GM12878 (cell line): ENCODE measurements at regions not wholly inside any gene's neighbourhood (a gene's known extent, or its start where the extent isn't known, plus 50 kb on each side); places are given as distances from the start of the nearest gene placed in this dataset.

ENCODE experiments used
- CTCF ChIP-seq, 3 experiments: IDR thresholded peaks in 2 of 3; conservative IDR thresholded peaks in 1 of 3; 2 replicates each; pipeline ENCODE4 v1.5.1; 2011; ENCODE audit warnings: low read depth in 3 of 3, low read length in 3 of 3, mild to moderate bottlenecking in 3 of 3, control low read depth in 2 of 3, moderate library complexity in 2 of 3, inconsistent platforms in 1 of 3, mixed read lengths in 1 of 3; ENCODE audit not compliant: control insufficient read depth in 2 of 3, insufficient read depth in 1 of 3; ENCODE audit errors: extremely low read depth in 1 of 3
- ELK1 ChIP-seq: IDR thresholded peaks from 2 replicates; pipeline ENCODE4 v1.6.1; 2012; ENCODE audit warnings: low read depth, low read length, improper control_type of control experiment
- EP300 ChIP-seq, 2 experiments: fragments of 150-350 bp in 1 of 2; IDR thresholded peaks; 2 replicates each; pipeline ENCODE4 v1.6.1; 2011 to 2012; ENCODE audit warnings: low read depth in 2 of 2, low read length in 2 of 2, borderline replicate concordance in 1 of 2, improper control_type of control experiment in 1 of 2, inconsistent platforms in 1 of 2; ENCODE audit not compliant: control insufficient read depth in 1 of 2
- EZH2 ChIP-seq: IDR thresholded peaks from 2 replicates; pipeline ENCODE4 v1.6.1; 2012; ENCODE audit warnings: low read depth, mild to moderate bottlenecking, control low read depth, inconsistent platforms, low read length, borderline replicate concordance; ENCODE audit not compliant: control insufficient read depth
- RAD21 ChIP-seq: IDR thresholded peaks from 2 replicates; pipeline ENCODE4 v1.6.1; 2011; ENCODE audit warnings: mild to moderate bottlenecking, low read depth, low read length, moderate library complexity; ENCODE audit not compliant: insufficient read depth
- RB1 ChIP-seq: fragments of 450-650 bp; formaldehyde crosslinking; IDR thresholded peaks from 2 replicates; pipeline ENCODE4 v1.6.1; 2017; ENCODE audit warnings: mild to moderate bottlenecking, borderline replicate concordance
- SIN3A ChIP-seq: IDR thresholded peaks from 2 replicates; pipeline ENCODE4 v1.6.1; 2012; ENCODE audit warnings: low read depth, low read length, improper control_type of control experiment
- ZBED1 ChIP-seq: IDR thresholded peaks from 2 replicates; pipeline ENCODE4 v1.6.1; 2016; ENCODE audit warnings: borderline replicate concordance
- ZBTB40 ChIP-seq: fragments of 450-650 bp; IDR thresholded peaks from 2 replicates; pipeline ENCODE4 v1.6.1; 2016; ENCODE audit warnings: mild to moderate bottlenecking, moderate library complexity, borderline replicate concordance

- no peak for TF ChIP-seq SIN3A
- no peak for TF ChIP-seq ZBED1
- TF ChIP-seq EP300 (IDR thresholded peaks at IDR 0.05; ENCODE audit: borderline replicate concordance in 1 of 2, control insufficient read depth in 1 of 2, low read depth in 2 of 2, low read length in 2 of 2), result no peak
- TF ChIP-seq EZH2, result no peak
- no peak for TF ChIP-seq ELK1
- TF ChIP-seq CTCF (IDR thresholded peaks at IDR 0.05 in 2 of 3, conservative IDR thresholded peaks at IDR 0.05 in 1 of 3; ENCODE audit: control insufficient read depth in 2 of 3, extremely low read depth in 1 of 3, insufficient read depth in 1 of 3, low read depth in 3 of 3, low read length in 3 of 3), result no peak
- no peak for TF ChIP-seq RB1
- TF ChIP-seq ZBTB40, result no peak
- TF ChIP-seq RAD21, result no peak
Measured at GRCh38 chr11:15665368-15665871, 550.7 kb downstream of the INSC start.
